ENCODE measurements at regions not wholly inside any gene's neighbourhood (a gene's known extent, or its start where the extent isn't known, plus 50 kb on each side); places are given as distances from the start of the nearest gene placed in this dataset.

DNA sequence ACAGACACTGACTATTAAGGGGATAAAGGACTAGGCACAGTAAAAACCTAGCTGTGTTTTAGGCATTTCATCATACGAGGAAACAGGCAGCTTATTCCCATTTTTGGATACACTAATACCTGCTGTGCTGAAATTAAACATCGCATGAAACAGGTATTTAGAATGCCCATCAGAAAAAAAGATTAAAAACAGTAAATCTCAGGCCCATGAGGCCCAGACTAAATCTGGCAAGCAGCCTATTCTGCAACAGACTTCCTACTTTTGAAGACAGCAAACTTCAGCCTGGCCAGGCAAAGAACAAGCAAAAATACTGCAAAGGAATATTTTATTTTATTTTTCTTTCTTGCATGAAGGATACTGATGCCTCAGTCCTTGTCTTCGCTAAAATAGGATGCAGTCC, 240.2 kb downstream of the LMO4 start:
- TF ChIP-seq, protein P1, sequence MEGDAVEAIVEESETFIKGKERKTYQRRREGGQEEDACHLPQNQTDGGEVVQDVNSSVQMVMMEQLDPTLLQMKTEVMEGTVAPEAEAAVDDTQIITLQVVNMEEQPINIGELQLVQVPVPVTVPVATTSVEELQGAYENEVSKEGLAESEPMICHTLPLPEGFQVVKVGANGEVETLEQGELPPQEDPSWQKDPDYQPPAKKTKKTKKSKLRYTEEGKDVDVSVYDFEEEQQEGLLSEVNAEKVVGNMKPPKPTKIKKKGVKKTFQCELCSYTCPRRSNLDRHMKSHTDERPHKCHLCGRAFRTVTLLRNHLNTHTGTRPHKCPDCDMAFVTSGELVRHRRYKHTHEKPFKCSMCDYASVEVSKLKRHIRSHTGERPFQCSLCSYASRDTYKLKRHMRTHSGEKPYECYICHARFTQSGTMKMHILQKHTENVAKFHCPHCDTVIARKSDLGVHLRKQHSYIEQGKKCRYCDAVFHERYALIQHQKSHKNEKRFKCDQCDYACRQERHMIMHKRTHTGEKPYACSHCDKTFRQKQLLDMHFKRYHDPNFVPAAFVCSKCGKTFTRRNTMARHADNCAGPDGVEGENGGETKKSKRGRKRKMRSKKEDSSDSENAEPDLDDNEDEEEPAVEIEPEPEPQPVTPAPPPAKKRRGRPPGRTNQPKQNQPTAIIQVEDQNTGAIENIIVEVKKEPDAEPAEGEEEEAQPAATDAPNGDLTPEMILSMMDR (conservative IDR thresholded peaks at IDR 0.05 in 1 of 2, IDR thresholded peaks at IDR 0.05 in 1 of 2; ENCODE audit: low read depth in 1 of 2, low read length in 2 of 2), result no peak
- TF ChIP-seq EZH2 (IDR thresholded peaks at IDR 0.05; ENCODE audit: low read length, missing control alignments), result no peak

Data from fibroblast of lung (primary cell).